ENCODE measurements at regions not wholly inside any gene's neighbourhood (a gene's known extent, or its start where the extent isn't known, plus 50 kb on each side); places are given as distances from the start of the nearest gene placed in this dataset.
A peak's percentile ranks its signal among the peaks of the same experiment; 100 is the strongest.
"Not testable (repeated sequence)": the region's sequence is repeated elsewhere in the genome, so short reads cannot be mapped to it uniquely, and the experiment has no call there.

GRCh38 chr7:104264285-104264684 is 56.5 kb upstream of the ORC5 start:
- DNase-seq (ENCODE audit: low read depth), result peak; percentile 35

DNA sequence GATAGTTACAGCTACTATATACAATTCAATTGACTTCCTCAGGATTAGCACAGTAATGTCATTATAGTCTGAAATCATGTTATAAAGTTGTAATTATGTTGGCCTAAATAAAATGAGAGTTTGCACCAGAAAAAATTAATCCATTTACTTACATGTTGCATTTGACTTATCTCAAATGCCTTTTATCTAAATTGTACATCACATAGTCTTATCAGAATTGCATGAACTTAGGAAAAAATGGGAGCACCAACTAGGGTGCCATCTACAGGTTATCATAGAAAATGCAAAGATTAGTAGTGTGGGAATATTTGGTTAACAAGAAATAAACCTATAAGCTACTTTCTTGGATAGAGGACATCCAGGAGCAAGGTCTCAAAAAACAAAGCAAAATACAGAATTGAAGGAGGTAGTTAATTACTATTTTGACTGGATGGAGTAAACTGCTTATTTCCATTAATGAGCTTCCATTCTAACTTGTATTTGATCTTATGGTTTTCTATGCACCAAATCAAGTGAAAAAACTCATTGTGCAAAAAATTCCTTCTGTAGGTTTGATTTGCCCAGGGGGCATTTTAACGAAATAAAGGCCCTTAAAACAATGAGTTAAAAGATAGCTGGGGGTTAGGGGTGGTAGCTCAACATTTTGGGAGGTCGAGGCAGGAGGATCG is 60.0 kb upstream of the ORC5 start:
- DNase-seq (ENCODE audit: low read depth), result peak; percentile 14

- DNase-seq (ENCODE audit: low read depth), result no peak
These were observed 56.5 kb upstream of the LHFPL3 start for GRCh38 chr7:104271948-104272347.

- DNase-seq (ENCODE audit: low read depth), result peak; percentile 19
These were observed 55.5 kb upstream of the LHFPL3 start for GRCh38 chr7:104272767-104273384.

- peak; percentile 21 for DNase-seq (ENCODE audit: low read depth)
These were observed 52.5 kb upstream of the LHFPL3 start for GRCh38 chr7:104275900-104276299.

GRCh38 chr7:104276730-104277129 is 51.7 kb upstream of the LHFPL3 start:
- not testable (repeated sequence) for DNase-seq (ENCODE audit: low read depth)

All from RPMI7951 (cell line).